ENCODE measurements at regions not wholly inside any gene's neighbourhood (a gene's known extent, or its start where the extent isn't known, plus 50 kb on each side); places are given as distances from the start of the nearest gene placed in this dataset.

DNA sequence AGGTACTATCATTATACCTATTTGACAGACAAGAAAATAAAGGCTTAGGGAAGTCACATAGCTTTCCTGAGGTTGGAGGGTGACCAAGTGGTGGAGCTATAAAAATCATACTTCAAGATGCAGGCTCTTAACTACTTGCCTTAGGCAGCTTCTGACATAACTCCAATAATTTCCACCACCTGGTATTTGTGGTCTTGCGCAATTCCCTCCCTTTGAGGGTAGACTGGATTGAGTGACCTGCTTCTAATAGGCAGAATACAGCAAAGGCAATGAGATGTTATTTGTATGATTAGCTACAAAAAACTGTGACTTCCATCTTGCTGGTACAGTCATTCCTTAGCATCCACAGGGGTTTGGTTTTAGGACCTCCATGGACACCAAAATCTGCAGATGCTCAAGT, 385.5 kb downstream of the TMEM114 start:
- ChIA-PET CTCF (no interaction called here), POLR2A (no interaction called here)
- Mint-ChIP-seq H3K4me3 (no peak overlapping the region), H3K4me1 (no peaks in the 10 kb centered on the region), H3K36me3 (no peaks in the 10 kb centered on the region), H3K27me3 (no peaks in the 10 kb centered on the region), H3K9me3 (peaks cover 0 to 28% (median 4%) of the 10 kb centered on the region in 5 donors), H3K27ac (no peak overlapping the region)
- Histone ChIP-seq H3K4me3 (ENCODE audit: low read length) (no peak overlapping the region), H3K36me3 (ENCODE audit: insufficient read depth, low read length) (no peaks in the 10 kb centered on the region), H3K4me1 (ENCODE audit: insufficient read depth, low read length) (no peaks in the 10 kb centered on the region), H3K27ac (ENCODE audit: low read depth, low read length) (no peak overlapping the region), H3K9me3 (ENCODE audit: low read length) (no peaks in the 10 kb centered on the region), H3K27me3 (ENCODE audit: insufficient read depth, low read length, poor library complexity, severe bottlenecking) (no peaks in the 10 kb centered on the region)
- DNase-seq, result no peak

DNA sequence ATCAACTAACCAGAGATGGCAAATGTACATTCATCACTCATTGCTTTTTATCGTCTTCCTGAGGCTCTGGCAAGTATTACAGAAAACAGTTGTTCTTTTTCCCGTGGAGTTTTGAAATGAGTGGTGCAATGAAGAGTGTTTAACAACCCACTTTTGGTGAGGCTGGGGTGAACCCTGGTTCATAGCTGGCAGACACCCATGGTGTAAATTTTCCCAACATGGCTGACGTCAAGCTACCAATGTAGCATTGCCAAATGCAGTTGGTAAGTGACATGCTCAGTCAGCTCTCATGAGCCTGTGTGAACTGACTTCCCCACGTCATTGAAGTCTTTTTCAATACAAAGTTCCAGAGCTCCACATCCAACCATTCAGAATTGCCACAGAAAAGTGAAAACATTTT, 386.2 kb downstream of the TMEM114 start:
- Mint-ChIP-seq H3K36me3 (no peaks in the 10 kb centered on the region), H3K27ac (no peak overlapping the region), H3K4me3 (no peak overlapping the region), H3K9me3 (peaks cover 0 to 28% (median 7%) of the 10 kb centered on the region in 5 donors), H3K27me3 (no peaks in the 10 kb centered on the region), H3K4me1 (no peaks in the 10 kb centered on the region)
- ChIA-PET CTCF (interaction anchor here (1.3 kb wide), 1 partner anchor 12 kb away, joined by 3 read pairs; no protein-coding TSS in a partner anchor), POLR2A (no interaction called here)
- Histone ChIP-seq H3K27me3 (ENCODE audit: insufficient read depth, low read length, poor library complexity, severe bottlenecking) (no peaks in the 10 kb centered on the region), H3K4me1 (ENCODE audit: insufficient read depth, low read length) (no peaks in the 10 kb centered on the region), H3K36me3 (ENCODE audit: insufficient read depth, low read length) (no peaks in the 10 kb centered on the region), H3K9me3 (ENCODE audit: low read length) (no peaks in the 10 kb centered on the region), H3K4me3 (ENCODE audit: low read length) (no peak overlapping the region), H3K27ac (ENCODE audit: low read depth, low read length) (no peak overlapping the region)
- no peak for DNase-seq

DNA sequence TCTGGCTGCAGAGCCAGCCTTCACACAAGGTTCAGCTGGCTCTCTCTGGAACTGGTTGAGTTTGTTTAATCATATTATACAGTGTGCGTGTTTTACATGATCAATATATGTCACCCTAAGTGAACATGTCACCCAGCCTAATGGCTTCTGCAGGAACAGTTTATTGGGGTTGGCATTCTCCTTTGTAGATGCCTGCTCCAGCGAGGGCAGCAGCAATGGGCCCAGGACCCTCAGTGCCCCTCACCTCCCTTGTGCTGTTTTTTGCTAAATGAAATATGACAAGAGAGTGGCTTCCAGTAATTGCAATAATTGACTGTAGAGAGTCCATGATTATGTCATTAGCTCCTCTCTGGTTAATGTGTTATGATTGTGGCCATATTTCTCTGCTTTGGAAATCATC, 387.2 kb downstream of the TMEM114 start:
- H3K4me3 Mint-ChIP-seq, result no peak overlapping the region
- no peak overlapping the region for H3K27ac Mint-ChIP-seq
- DNase-seq, result no peak
- H3K36me3 ChIP-seq (ENCODE audit: insufficient read depth, low read length), result no peaks in the 10 kb centered on the region
- no peaks in the 10 kb centered on the region for H3K27me3 ChIP-seq (ENCODE audit: insufficient read depth, low read length, poor library complexity, severe bottlenecking)
- ChIA-PET CTCF (interaction anchor here (1.3 kb wide), 1 partner anchor 11 kb away, joined by 3 read pairs; no protein-coding TSS in a partner anchor), POLR2A (no interaction called here)
- H3K27ac ChIP-seq (ENCODE audit: low read depth, low read length), result no peak overlapping the region
- no peak overlapping the region for H3K4me3 ChIP-seq (ENCODE audit: low read length)
- no peaks in the 10 kb centered on the region for H3K9me3 ChIP-seq (ENCODE audit: low read length)
- no peaks in the 10 kb centered on the region for H3K4me1 Mint-ChIP-seq
- peaks cover 0 to 32% (median 7%) of the 10 kb centered on the region in 5 donors for H3K9me3 Mint-ChIP-seq
- H3K36me3 Mint-ChIP-seq, result no peaks in the 10 kb centered on the region
- no peaks in the 10 kb centered on the region for H3K27me3 Mint-ChIP-seq
- H3K4me1 ChIP-seq (ENCODE audit: insufficient read depth, low read length), result no peaks in the 10 kb centered on the region

DNA sequence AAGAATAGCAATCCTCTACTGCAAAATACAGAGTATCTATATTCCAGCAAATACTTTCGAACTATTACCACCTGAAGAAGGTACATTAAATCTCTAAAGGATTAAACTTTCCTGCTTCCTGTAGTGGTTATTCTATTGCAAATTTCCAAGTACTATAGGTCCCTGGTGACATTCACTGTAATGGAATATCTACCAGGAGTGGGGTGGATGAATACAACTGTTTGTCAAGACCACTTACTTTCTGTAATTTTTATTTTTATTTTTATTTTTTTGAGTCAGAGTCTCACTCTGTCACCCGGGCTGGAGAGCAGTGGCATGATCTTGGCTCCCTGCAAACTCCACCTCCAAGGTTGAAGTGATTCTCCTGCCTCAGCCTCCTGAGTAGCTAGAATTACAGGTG, 389.5 kb downstream of the TMEM114 start:
- H3K9me3 Mint-ChIP-seq, result peaks cover 0 to 31% (median 7%) of the 10 kb centered on the region in 5 donors
- POLR2A ChIA-PET, result no interaction called here

DNA sequence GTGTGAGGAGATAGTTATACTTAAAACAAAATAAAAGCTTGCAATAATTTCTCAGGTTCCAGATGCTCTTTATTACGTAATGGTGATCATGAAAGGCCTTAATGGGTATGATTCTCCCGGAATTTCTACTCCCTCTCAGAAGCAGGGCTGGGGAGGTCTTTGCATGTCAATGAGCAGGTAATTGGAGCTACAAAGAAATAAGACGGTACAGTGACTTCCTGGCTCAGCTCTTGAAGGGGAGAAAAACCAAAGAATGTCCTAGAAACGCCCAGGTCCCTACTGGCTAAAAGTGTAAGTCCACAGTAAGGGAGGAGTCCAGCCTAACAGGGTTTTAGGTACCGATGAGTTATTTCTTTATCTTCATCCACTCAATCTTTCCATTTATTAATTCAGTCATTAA, 390.9 kb downstream of the TMEM114 start:
- no peaks in the 10 kb centered on the region for H3K27me3 ChIP-seq (ENCODE audit: insufficient read depth, low read length, poor library complexity, severe bottlenecking)
- no peaks in the 10 kb centered on the region for H3K36me3 Mint-ChIP-seq
- H3K4me1 ChIP-seq (ENCODE audit: insufficient read depth, low read length), result no peaks in the 10 kb centered on the region
- DNase-seq, result no peak
- no peak overlapping the region for H3K27ac Mint-ChIP-seq
- H3K36me3 ChIP-seq (ENCODE audit: insufficient read depth, low read length), result no peaks in the 10 kb centered on the region
- H3K4me3 ChIP-seq (ENCODE audit: low read length), result no peak overlapping the region
- H3K4me3 Mint-ChIP-seq, result no peak overlapping the region
- ChIA-PET POLR2A (no interaction called here), CTCF (interaction anchor here (0.6 kb wide), 1 partner anchor 371 kb away, joined by 3 read pairs; no protein-coding TSS in a partner anchor)
- no peaks in the 10 kb centered on the region for H3K9me3 ChIP-seq (ENCODE audit: low read length)
- no peaks in the 10 kb centered on the region for H3K4me1 Mint-ChIP-seq
- no peak overlapping the region for H3K27ac ChIP-seq (ENCODE audit: low read depth, low read length)
- no peaks in the 10 kb centered on the region for H3K27me3 Mint-ChIP-seq
- H3K9me3 Mint-ChIP-seq, result peaks cover 0 to 31% (median 13%) of the 10 kb centered on the region in 5 donors

More for the DNA sequence above, 389.5 kb downstream of the TMEM114 start:
- H3K27me3 ChIP-seq (ENCODE audit: insufficient read depth, low read length, poor library complexity, severe bottlenecking), result no peaks in the 10 kb centered on the region
- H3K27ac Mint-ChIP-seq, result no peak overlapping the region
- no peaks in the 10 kb centered on the region for H3K36me3 ChIP-seq (ENCODE audit: insufficient read depth, low read length)
- H3K9me3 ChIP-seq (ENCODE audit: low read length), result no peaks in the 10 kb centered on the region
- no peaks in the 10 kb centered on the region for H3K4me1 Mint-ChIP-seq
- CTCF ChIA-PET, result no interaction called here
- no peak overlapping the region for H3K4me3 ChIP-seq (ENCODE audit: low read length)
- H3K36me3 Mint-ChIP-seq, result no peaks in the 10 kb centered on the region
- H3K27ac ChIP-seq (ENCODE audit: low read depth, low read length), result no peak overlapping the region
- H3K4me1 ChIP-seq (ENCODE audit: insufficient read depth, low read length), result no peaks in the 10 kb centered on the region
- no peaks in the 10 kb centered on the region for H3K27me3 Mint-ChIP-seq
- DNase-seq, result no peak
- no peak overlapping the region for H3K4me3 Mint-ChIP-seq

DNA sequence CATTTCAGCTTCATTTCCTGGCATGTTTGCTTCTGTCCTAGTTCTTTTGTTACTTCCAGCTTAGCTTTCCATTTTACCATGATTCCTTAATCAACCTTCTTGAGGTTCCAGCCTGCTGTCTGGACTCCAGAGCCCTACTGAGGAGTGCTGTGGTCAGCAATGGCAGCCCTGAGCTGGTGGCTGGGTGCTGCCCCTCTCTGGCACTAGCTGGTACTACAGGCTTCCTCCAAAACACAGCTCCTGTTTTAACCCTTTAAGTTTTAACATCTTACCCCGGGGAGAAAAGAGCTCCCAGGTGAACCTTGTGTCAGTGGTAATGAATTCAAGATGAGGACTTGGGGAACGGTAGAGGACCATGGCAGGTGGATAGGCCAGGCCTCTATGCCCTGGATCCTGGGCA, 395.5 kb downstream of the TMEM114 start:
- no peak overlapping the region for H3K27ac Mint-ChIP-seq
- H3K4me3 ChIP-seq (ENCODE audit: low read length), result no peak overlapping the region
- H3K9me3 ChIP-seq (ENCODE audit: low read length), result no peaks in the 10 kb centered on the region
- H3K4me3 Mint-ChIP-seq, result no peak overlapping the region
- H3K36me3 ChIP-seq (ENCODE audit: insufficient read depth, low read length), result no peaks in the 10 kb centered on the region
- H3K4me1 Mint-ChIP-seq, result no peaks in the 10 kb centered on the region
- no peaks in the 10 kb centered on the region for H3K36me3 Mint-ChIP-seq
- H3K27me3 Mint-ChIP-seq, result no peaks in the 10 kb centered on the region
- no peaks in the 10 kb centered on the region for H3K27me3 ChIP-seq (ENCODE audit: insufficient read depth, low read length, poor library complexity, severe bottlenecking)
- ChIA-PET POLR2A (no interaction called here), CTCF (no interaction called here)
- peaks cover 5 to 21% (median 16%) of the 10 kb centered on the region in 5 donors for H3K9me3 Mint-ChIP-seq
- H3K27ac ChIP-seq (ENCODE audit: low read depth, low read length), result no peak overlapping the region
- DNase-seq, result no peak
- H3K4me1 ChIP-seq (ENCODE audit: insufficient read depth, low read length), result no peaks in the 10 kb centered on the region

DNA sequence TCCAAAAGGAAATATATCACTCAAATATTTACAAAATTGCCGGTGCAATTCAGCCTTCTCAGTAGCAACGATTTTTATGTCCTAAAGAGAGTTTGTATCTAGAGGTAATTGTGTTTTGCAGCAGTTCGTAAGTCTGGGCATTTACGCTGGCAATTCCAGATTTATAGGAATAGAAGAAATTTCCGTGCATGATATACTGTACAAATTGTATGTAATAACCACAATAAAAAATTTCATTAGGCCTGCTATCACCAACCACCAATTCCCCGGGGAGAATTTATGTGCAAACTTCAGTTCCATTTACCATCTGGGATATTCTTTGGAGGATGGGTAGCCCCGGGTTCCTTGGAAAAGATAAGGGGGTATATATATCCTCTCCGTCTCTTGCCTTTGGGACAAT, 401.5 kb downstream of the TMEM114 start:
- Mint-ChIP-seq H3K36me3 (no peaks in the 10 kb centered on the region), H3K9me3 (peaks cover 3 to 22% (median 7%) of the 10 kb centered on the region in 5 donors), H3K4me1 (no peaks in the 10 kb centered on the region), H3K4me3 (no peak overlapping the region), H3K27me3 (no peaks in the 10 kb centered on the region), H3K27ac (no peak overlapping the region)
- ChIA-PET CTCF (no interaction called here), POLR2A (no interaction called here)
- Histone ChIP-seq H3K4me1 (ENCODE audit: insufficient read depth, low read length) (no peaks in the 10 kb centered on the region), H3K9me3 (ENCODE audit: low read length) (no peaks in the 10 kb centered on the region), H3K27ac (ENCODE audit: low read depth, low read length) (no peak overlapping the region), H3K36me3 (ENCODE audit: insufficient read depth, low read length) (no peaks in the 10 kb centered on the region), H3K27me3 (ENCODE audit: insufficient read depth, low read length, poor library complexity, severe bottlenecking) (no peaks in the 10 kb centered on the region), H3K4me3 (ENCODE audit: low read length) (no peak overlapping the region)
- DNase-seq, result no peak

DNA sequence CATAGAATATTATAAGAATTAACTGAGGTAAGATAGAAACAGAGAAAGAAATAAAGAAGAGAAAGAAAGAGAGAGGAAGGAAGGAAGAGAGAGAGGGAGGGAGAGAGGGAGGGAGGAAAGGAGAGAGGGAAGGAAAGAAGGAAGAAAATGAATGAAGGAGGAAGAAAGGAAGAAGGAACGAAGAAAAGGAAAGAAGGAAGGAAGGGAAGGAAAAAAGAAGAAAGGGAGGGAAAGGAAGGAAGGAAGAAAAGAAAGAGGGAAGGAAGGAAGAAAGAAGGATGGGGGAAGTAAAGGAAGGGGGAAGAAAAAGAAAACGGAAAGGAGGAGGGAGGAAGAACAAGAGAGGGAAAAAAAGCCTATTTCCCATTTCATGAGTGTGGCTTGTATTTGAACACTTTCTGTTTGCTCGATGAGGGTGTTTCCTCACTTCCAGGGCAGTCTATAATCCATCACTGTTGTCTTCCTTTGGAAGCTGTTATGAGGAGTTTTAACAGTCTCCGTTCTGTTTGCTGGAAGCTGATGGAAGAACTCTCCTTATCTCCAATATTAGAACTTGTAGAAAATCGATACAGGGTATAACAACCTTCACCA, 402.4 kb downstream of the TMEM114 start:
- Mint-ChIP-seq H3K36me3 (no peaks in the 10 kb centered on the region), H3K27me3 (no peaks in the 10 kb centered on the region), H3K4me1 (no peaks in the 10 kb centered on the region), H3K4me3 (no peak overlapping the region), H3K9me3 (peaks cover 3 to 30% (median 10%) of the 10 kb centered on the region in 5 donors), H3K27ac (no peak overlapping the region)
- no peak overlapping the region for H3K4me3 ChIP-seq (ENCODE audit: low read length)
- H3K9me3 ChIP-seq (ENCODE audit: low read length), result no peaks in the 10 kb centered on the region
- DNase-seq, result no peak
- H3K36me3 ChIP-seq (ENCODE audit: insufficient read depth, low read length), result no peaks in the 10 kb centered on the region
- no peaks in the 10 kb centered on the region for H3K27me3 ChIP-seq (ENCODE audit: insufficient read depth, low read length, poor library complexity, severe bottlenecking)
- ChIA-PET POLR2A (no interaction called here), CTCF (no interaction called here)
- no peaks in the 10 kb centered on the region for H3K4me1 ChIP-seq (ENCODE audit: insufficient read depth, low read length)
- no peak overlapping the region for H3K27ac ChIP-seq (ENCODE audit: low read depth, low read length)

DNA sequence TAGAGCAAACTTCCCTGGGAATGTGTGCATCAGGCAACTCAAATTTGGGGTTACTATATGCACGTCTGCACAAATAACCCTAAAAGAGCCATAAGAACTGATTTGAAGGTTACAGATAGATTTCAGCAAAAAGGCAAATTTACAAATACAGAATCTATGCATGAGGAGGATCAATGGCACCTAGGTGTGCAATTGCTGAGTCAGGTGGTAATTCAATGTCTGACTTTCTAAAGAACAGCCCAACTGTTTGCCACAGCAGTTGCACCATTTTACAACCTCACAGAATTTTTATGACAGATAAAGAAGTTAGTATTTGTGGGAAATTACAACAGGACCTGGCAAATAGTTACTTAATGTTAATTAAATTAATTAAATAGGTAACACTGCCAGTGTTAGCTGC, 405.5 kb downstream of the TMEM114 start:
- POLR2A ChIA-PET, result no interaction called here
- Histone ChIP-seq H3K36me3 (ENCODE audit: insufficient read depth, low read length) (no peaks in the 10 kb centered on the region), H3K27ac (ENCODE audit: low read depth, low read length) (no peak overlapping the region), H3K4me3 (ENCODE audit: low read length) (no peak overlapping the region), H3K4me1 (ENCODE audit: insufficient read depth, low read length) (no peaks in the 10 kb centered on the region), H3K27me3 (ENCODE audit: insufficient read depth, low read length, poor library complexity, severe bottlenecking) (no peaks in the 10 kb centered on the region), H3K9me3 (ENCODE audit: low read length) (no peaks in the 10 kb centered on the region)
- Mint-ChIP-seq H3K4me3 (no peak overlapping the region), H3K36me3 (no peaks in the 10 kb centered on the region), H3K4me1 (no peaks in the 10 kb centered on the region), H3K9me3 (peaks cover 0 to 26% (median 9%) of the 10 kb centered on the region in 5 donors), H3K27ac (no peak overlapping the region), H3K27me3 (no peaks in the 10 kb centered on the region)
- DNase-seq, result no peak
- CTCF ChIA-PET, result no interaction called here

Measured in CD8-positive, alpha-beta memory T cell (primary cell).